ENCODE measurements at regions not wholly inside any gene's neighbourhood (a gene's known extent, or its start where the extent isn't known, plus 50 kb on each side); places are given as distances from the start of the nearest gene placed in this dataset.

GRCh38 chr15:91692596-91692995, 160.9 kb upstream of the SLCO3A1 start:
- DNase-seq = no peak

DNA sequence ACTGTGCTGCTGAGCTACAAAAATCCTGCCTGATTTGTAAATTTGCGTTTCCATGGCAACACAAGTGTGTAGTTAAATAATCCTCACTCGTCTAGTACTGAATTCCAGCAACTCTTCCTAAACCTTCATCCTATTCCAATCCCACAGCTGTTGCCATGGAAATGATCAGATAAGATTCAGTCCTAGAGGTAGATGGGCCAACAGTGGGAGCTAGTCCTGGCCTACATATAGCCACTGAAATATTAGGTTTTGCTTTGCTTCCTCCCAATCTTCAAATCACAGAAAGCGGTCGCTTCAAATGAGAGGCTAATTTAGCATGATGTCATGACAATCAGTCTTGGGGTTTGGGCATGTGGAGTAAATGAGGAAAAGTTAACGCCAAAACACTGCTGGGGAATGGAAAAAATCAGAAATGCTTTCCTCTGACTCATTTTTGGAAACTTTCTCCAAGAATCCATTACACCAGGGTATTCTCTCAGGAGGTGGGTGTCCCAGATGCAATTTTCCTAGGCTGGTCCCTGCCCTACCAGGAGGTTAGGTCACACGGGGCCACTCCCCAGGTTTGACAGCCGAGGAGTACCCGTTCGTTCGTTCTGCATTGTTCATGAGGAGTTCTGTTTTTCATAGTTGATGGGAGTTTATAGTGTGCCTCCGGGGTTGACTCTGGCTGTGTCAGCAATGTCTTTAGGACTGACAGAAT, 159.2 kb upstream of the SLCO3A1 start:
- peak; percentile 2 for DNase-seq

GRCh38 chr15:91694831-91695210, 158.7 kb upstream of the SLCO3A1 start:
- DNase-seq = peak; percentile 27

DNA sequence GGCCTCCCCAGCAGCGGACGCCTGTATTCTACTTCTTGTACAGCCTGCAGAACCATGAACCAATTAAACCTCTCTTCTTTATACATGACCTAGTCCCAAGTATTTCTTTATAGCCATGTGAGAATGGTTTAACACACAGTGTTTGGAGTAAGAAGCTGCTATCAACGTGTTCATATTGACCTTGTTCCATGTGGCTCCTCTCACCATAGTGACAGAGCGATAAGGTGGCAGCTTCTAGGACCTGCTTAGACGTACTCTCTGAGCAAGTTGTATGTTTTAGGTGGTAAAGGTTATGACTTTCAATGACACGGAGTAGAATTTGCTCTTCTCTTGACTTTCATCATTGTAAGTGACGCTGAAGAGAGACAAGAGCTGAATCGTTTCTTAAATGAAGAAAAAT, 157.7 kb upstream of the SLCO3A1 start:
- DNase-seq = no peak

DNA sequence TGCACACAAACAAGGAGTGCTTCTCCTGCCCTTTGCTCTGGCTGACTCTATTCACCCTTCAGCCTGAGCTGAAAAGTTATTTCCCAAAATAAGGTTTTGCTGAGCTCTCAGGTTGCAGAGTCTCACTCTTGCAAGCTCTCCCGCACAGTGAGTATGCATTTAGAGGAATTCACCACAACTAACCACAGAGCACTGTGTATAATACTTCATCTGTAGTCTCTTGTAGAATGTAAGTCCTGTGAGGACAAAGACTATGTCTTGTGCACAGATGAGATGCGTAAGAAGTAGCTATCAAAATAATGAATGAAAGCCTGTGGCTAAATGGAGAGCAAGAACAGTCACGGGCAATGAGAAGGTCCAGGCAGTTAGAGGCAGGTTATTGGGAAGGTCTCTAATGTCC, 156.5 kb upstream of the SLCO3A1 start:
- no peak for DNase-seq

- DNase-seq = no peak
Observed at GRCh38 chr15:91698241-91698640, 155.3 kb upstream of the SLCO3A1 start.

GRCh38 chr15:91699741-91700140, 153.8 kb upstream of the SLCO3A1 start:
- no peak for DNase-seq

DNA sequence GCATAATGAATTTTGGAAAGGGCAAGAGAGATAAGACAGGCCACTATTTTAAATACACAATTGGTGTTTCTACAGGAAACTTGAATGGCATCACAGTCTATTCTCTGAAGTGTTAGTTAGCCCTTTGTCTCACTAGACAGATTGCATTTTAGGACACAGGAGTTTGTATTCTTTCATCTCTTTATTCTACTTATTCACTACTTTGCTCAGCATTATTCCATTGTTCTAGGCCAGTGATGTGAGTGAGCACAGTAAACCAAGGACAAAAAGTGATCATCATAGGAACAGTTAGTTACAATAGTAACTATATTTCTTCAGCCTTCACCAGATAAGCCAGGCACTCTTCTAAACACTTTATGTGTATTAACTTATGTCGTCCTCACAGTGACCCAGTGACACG, 150.2 kb upstream of the SLCO3A1 start:
- DNase-seq = no peak

DNA sequence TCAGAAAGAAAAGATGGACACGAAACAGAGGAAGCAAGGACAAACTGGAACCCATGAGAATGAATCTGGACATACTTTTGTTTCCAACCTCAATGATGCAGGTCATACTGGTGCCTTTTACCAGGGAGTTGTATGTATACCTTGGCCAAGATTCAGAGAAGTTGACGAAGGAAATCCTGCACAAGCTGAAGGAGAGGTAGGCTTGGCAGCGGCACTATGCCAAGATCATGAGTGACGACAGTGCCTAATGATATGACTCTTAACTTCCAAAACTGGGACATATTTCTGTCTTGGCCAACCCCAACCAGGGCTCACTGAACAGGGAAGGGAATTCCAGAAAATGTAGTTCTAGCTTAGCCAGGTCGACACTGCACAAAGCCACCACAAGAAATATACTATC, 149.2 kb upstream of the SLCO3A1 start:
- no peak for DNase-seq

DNA sequence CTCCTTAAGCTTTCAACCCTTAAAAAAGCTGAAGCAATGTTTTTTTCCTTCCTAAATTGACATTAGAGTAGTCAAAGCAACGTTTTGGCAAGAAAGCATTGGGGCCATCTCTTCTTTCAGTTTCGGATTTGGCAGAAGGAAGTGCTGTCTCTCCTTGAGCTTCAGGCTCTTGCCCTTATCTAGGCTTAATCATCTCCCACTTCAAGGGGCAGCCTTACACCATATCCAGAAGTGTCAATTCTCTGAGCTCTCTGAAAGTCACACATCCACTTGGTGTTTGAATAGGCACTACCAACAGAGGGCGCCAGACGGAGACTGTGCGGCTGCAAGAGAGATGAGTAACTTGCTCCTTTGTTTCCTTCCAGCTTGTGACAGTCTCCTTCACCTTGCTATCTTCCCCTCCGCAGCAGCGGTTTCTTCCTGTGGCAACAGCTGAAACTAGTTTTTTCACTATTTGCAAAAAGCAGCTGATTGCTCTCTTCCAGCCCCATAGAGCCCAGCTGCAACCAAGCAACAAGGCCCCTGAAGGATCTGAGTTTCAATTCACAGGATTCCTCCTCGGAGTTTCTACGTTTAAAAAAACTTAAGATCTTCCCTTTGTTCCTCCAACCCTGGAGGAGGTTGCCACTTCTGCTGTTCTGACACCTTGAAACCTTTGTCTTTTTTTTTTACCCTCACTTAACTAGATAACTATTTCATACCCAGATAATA, 147.0 kb upstream of the SLCO3A1 start:
- DNase-seq = peak; percentile 47

DNA sequence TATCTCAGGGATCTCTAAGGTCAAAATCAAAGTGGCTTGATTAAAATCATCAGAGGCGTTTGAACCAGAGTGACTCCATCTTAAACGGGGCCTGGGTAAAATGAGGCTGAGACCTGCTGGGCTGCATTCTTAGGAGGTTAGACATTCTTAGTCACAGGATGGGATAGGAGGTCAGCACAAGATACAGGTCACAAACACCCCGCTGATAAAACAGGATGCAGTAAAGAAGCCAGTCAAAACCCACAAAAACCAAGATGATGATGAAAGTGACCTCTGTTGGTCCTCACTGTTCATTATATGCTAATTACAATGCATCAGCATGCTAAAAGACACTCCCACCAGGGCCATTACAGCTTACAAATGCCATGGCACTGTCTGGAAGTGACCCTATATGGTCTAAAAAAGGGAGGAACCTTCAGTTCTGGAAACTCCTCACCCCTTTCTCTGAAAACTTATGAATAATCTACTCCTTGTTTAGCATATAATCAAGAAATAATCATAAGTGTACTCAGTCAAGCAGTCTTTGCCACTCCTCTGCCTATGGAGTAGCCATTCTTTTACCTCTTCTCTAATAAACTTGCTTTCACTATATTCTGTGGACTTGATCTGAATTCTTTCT, 143.3 kb upstream of the SLCO3A1 start:
- no peak for DNase-seq

DNA sequence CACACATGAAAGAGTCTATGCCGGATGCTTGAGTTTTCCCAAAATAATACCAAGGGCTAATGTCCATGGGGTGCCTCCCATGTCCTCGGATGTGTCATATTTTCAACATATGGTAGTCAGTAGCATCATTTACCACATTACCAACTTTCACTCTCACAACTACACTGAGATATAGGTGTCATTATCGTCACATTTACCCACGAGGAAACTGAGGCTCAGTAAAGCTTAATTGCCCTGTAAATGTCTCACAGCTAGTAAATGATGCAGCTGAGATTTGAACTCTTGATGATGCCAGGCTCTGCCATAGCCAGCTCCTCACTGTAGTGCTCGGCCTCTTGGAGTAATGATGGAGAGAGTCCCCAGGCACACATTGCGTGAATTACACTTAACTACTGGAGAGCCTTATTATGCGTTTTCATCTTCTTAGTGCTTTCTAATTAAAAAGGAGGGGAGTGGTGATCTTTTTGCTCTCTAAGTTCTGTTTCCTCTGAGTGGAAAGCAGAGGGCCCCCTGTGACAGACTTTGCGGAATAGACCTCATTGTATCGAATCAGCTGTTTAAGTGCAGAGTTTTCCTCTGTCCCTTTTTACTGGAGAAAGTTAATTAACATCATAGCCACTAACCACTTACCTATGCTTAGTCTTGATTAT, 142.0 kb upstream of the SLCO3A1 start:
- no peak for DNase-seq

DNA sequence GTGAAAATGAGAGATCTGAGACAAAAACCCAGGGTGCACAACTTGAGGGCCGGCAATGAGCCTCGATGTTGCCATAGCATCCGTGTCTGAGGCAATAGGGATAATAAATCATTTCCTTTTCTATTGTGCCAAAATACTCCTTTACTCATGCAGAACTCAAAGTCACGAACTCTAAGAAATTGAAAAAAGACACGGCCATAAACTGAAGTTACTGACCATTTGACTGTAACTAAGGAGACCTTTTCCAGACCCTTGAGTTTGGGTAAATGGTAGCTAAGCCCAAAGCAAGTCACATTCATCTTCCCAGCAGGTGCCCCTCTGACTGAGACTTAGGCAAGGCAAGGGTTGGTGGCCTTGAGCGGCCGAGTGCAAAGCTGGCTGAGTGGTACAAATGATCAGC, 141.2 kb upstream of the SLCO3A1 start:
- no peak for DNase-seq

DNA sequence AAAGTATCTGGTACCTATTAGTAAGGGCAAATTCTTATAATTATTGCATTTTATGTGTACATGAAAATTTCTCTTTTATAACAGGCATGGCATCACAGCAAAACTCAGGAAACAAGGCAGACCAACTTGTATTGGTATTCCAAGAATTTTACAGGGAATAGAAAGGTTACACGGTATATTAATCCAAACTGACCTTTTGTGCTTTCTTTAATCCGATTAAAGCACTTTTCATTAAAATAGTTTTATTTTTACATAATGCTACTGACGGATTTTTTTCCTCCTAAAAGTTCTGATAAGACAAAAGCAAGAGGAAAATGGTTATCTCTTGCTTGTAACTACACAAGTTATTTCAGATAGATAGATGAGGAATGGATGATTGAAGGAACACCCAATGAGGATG, 137.0 kb upstream of the SLCO3A1 start:
- no peak for DNase-seq

- no peak for DNase-seq
Observed at GRCh38 chr15:91717811-91718210, 135.7 kb upstream of the SLCO3A1 start.

DNA sequence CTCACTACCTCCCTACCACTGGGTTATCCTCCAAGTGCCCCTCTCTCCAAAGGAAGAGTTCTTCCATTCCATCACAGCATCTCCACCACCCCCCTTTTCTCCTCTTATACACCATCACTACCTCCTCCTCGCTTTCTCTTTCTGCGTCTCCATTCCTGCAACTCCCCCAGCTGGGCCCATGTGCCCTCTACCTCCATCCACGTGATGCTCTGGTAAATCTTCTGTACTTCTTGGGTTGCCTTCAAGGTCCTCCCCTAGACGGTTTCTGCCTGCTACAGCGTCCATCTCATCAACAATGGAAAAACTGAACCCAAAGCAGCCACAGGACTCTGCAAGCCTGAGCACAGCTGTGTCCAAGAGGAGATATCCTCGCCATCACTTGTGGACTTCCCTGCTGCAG, 129.5 kb upstream of the SLCO3A1 start:
- no peak for DNase-seq

DNA sequence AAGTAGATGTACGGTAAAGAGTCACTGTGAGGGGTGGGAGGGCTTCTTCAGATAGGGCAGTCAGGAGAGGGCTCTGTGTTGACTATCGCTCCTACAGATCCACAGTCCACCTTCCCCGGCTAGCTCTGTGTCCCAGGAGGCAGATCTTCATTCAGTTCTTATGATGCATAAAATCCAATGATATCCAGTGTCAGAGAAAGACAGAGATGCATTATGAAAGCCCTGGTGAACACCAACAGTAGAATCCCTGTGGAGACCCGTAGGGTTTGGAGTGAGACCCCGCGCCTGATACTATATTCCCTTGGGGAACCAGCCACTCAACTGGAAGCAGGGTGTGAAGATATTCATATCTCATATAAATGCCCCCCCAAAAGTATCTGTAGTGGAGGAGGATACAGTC, 119.8 kb upstream of the SLCO3A1 start:
- DNase-seq = no peak

DNA sequence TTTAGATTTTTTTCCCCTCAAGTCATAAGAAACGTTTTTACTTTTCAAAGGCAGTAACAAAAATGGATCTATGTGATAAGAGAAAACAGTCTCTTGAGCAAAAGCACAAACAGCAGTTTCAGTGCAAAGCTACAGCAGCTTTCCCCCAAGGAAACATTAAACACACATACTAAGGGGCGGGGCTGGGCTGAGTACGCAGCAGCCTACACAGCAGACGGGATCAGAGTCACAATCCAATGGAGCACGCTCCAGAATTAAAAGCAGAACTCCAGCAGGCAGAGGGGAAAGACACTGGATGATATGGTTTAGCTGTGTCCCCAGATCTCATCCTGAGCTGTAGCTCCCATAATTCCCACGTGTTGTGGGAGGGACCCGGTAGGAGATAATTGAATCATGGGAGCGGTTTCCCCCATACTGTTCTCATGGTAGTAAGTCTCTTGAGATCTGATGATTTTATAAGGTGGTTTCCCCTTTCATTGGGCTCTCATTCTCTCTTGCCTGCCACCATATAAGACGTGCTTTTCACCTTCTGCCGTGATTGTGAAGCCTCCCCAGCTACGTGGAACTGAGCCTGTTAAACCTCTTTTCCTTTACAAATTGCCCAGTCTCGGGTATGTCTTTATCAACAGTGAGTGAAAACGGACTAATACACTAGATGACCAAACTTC, 116.2 kb upstream of the SLCO3A1 start:
- no peak for DNase-seq

DNA sequence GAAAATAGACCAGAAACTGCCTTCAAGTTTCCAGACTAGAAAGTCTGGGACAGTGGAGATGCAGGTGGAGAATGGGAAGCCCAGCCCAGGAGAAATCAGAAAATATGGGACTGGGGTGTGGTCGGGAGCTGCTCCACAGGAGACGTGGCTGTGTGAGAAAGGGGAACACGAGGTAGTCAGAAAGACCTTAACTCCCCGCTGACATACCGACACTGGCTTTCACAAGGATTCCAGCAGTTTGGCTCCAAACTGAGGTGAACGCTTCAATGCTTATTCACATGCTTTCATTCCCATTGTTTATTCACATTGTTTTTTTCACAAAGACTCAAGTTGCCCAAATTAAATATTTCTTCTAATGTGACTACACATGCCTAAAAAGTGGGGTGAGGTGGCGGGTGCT, 111.5 kb upstream of the SLCO3A1 start:
- no peak for DNase-seq

DNA sequence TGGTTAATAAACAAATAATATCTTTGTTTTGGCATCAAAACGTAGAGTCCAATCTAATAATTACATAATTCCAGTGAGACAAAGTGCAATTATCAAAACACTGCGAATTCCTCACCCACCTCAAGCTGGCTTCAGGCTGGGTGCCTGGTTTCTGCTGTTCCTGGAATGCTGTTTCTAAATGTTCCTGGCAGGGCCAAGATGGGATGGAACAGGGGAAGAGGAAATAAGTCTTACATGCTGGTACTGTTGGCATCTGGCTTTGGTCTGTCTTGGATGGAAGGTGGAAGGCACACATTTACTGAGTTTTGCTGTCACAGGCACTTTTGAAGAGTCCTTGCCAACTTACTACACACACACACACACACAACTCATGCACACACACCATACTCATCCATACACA, 101.9 kb upstream of the SLCO3A1 start:
- DNase-seq = no peak

GRCh38 chr15:91752081-91752785, 101.3 kb upstream of the SLCO3A1 start:
- DNase-seq = no peak

DNA sequence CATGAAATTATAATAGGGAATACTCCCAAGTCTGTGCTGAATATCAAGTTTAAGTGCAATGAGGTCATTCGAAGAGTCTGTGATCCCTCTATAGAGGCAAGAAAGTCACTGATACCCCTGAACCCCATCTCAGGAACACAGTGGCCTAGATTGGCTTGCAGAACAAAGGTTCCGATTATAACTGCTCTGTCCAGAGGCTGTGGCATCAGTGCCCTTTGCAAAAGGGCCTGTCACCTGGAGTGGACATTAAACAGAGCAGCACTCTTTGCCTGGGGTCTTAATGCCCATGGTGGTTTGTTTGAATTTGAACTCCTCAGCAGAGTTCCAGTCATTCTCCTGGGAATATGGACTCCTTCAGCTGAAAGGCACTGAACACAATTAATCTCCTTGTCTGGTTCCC, 93.9 kb upstream of the SLCO3A1 start:
- no peak for DNase-seq

GRCh38 chr15:91765660-91766059, 87.8 kb upstream of the SLCO3A1 start:
- DNase-seq = no peak

Data from EL (cell line).